Adrenal gland (tissue), 5 donors: ENCODE measurements at regions not wholly inside any gene's neighbourhood (a gene's known extent, or its start where the extent isn't known, plus 50 kb on each side); places are given as distances from the start of the nearest gene placed in this dataset.

Source experiments
- POLR2A ChIP-seq, 2 donors: fragments of 450-650 bp; IDR thresholded peaks; one replicate each; pipeline ENCODE4 v1.6.1; 2017; ENCODE audit warnings: antibody characterized with exemption in 2 of 2, mild to moderate bottlenecking in 2 of 2, moderate library complexity in 1 of 2
- TF ChIP-seq, protein P1 (sequence below), 6 experiments: fragments of 450-650 bp in 4 of 6; fragments of 200-600 bp in 2 of 6; sonication (generic) in 1 of 6; IDR thresholded peaks; 1 replicate in 5 of 6; 2 replicates in 1 of 6; pipeline versions ENCODE4 v1.5.1 to v1.8.0; 2016 to 2021; ENCODE audit warnings: antibody characterized with exemption in 6 of 6, mild to moderate bottlenecking in 2 of 6, moderate library complexity in 1 of 6
- donor health status: DM: no; HTN: no; CAD: no.

DNA sequence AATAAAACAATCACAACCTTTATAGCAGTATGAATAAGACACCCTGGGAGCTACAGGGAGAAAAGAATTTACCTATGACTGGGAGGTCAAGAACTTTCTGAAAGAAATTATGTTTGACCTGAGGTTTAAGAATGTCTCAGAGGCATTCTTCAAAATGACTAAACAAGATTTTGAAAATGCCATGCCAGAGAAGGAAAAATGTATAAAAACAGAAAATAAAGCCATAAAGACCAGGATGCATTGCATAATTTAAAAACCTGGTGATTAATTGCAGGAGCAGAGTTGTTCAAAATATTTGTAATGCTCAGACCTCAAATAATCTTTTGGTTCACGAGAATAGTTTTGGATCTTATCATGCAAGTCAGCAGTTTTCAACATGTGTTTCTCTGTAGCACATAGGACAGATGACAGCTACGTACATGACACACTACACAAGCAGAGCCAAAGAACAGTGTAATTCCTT, 954.7 kb upstream of the ARRDC3 start:
- TF ChIP-seq, protein P1, sequence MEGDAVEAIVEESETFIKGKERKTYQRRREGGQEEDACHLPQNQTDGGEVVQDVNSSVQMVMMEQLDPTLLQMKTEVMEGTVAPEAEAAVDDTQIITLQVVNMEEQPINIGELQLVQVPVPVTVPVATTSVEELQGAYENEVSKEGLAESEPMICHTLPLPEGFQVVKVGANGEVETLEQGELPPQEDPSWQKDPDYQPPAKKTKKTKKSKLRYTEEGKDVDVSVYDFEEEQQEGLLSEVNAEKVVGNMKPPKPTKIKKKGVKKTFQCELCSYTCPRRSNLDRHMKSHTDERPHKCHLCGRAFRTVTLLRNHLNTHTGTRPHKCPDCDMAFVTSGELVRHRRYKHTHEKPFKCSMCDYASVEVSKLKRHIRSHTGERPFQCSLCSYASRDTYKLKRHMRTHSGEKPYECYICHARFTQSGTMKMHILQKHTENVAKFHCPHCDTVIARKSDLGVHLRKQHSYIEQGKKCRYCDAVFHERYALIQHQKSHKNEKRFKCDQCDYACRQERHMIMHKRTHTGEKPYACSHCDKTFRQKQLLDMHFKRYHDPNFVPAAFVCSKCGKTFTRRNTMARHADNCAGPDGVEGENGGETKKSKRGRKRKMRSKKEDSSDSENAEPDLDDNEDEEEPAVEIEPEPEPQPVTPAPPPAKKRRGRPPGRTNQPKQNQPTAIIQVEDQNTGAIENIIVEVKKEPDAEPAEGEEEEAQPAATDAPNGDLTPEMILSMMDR (IDR thresholded peaks at IDR 0.05): no peak
- TF ChIP-seq POLR2A (IDR thresholded peaks at IDR 0.05): no peak
